H1 (cell line): ENCODE measurements at regions not wholly inside any gene's neighbourhood (a gene's known extent, or its start where the extent isn't known, plus 50 kb on each side); places are given as distances from the start of the nearest gene placed in this dataset.

Source experiments
- BRCA1 ChIP-seq: IDR thresholded peaks from 2 replicates; pipeline ENCODE4 v1.6.1; 2012; ENCODE audit warnings: low read depth, low read length, improper control_type of control experiment
- CHD2 ChIP-seq: IDR thresholded peaks from 2 replicates; pipeline ENCODE4 v1.6.1; 2012; ENCODE audit warnings: low read length, improper control_type of control experiment
- KDM5A ChIP-seq: fragments of 200-600 bp; IDR thresholded peaks from 2 replicates; pipeline ENCODE4 v1.7.1; 2012; ENCODE audit warnings: mild to moderate bottlenecking, low read length, inconsistent platforms, mixed read lengths
- POLR2A ChIP-seq, 2 experiments: IDR thresholded peaks; 1 replicate in 1 of 2; 2 replicates in 1 of 2; pipeline ENCODE4 v1.6.1; 2011; ENCODE audit warnings: low read depth in 2 of 2, low read length in 2 of 2, mild to moderate bottlenecking in 2 of 2; ENCODE audit errors: control extremely low read depth in 1 of 2
- RBBP5 ChIP-seq: IDR thresholded peaks from 2 replicates; pipeline ENCODE4 v1.7.1; 2012; ENCODE audit warnings: low read depth, mild to moderate bottlenecking, inconsistent platforms, low read length, moderate library complexity, borderline replicate concordance
- SP1 ChIP-seq: IDR thresholded peaks from 2 replicates; pipeline ENCODE4 v1.6.1; 2011; ENCODE audit warnings: low read depth, low read length
- SP2 ChIP-seq: IDR thresholded peaks from 2 replicates; pipeline ENCODE4 v1.6.1; 2012; ENCODE audit warnings: mild to moderate bottlenecking, low read length, inconsistent platforms
- TF ChIP-seq, protein P1 (sequence below), 3 experiments: IDR thresholded peaks; 1 replicate in 2 of 3; 2 replicates in 1 of 3; pipeline versions ENCODE4 v1.5.1 to v1.6.1; 2011; ENCODE audit warnings: low read length in 3 of 3, mild to moderate bottlenecking in 3 of 3, inconsistent platforms in 2 of 3, low read depth in 1 of 3, moderate library complexity in 1 of 3; ENCODE audit not compliant: insufficient read depth in 1 of 3; ENCODE audit errors: control extremely low read depth in 1 of 3

DNA sequence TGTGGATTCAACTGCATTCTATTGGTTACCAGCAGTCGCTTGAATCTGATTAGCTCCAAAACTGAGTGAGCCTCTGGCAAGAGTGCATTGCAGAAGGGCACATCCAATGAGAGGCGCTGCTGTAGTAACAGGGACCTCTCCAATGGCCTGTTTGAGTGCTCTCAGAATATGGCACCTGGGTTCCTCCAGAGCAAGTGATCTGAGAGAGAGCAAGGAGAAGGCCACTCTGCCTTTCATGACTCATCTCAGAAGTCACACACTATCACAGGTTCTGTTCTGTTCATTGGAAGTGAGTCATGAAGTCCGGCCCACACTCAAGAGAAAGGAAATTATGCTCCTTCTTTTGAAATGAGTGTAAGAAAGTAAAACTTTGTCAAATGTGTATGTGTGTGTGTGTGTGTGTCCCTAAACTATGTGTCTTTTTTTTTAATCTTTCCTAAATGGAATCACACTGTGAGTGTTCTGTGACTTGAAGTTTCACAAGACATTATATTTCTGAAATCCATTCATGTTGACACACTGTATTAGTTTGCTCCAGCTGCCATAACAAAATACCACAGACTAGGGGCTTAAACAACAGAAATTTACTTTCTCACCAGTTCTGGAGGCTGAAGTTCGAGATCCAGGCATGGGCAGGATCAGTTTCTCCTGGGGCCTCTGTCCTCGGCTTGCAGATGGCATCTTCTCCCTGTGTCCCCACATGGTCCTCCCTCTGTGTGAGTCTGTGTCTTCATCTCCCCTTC lies 138.3 kb upstream of the CDYL start:
- TF ChIP-seq CHD2, result no peak
- no peak for TF ChIP-seq BRCA1
- no peak for TF ChIP-seq POLR2A (IDR thresholded peaks at IDR 0.05; ENCODE audit: control extremely low read depth in 1 of 2, low read depth in 2 of 2, low read length in 2 of 2)
- TF ChIP-seq SP2, result no peak
- no peak for TF ChIP-seq RBBP5
- no peak for TF ChIP-seq SP1
- TF ChIP-seq, protein P1, sequence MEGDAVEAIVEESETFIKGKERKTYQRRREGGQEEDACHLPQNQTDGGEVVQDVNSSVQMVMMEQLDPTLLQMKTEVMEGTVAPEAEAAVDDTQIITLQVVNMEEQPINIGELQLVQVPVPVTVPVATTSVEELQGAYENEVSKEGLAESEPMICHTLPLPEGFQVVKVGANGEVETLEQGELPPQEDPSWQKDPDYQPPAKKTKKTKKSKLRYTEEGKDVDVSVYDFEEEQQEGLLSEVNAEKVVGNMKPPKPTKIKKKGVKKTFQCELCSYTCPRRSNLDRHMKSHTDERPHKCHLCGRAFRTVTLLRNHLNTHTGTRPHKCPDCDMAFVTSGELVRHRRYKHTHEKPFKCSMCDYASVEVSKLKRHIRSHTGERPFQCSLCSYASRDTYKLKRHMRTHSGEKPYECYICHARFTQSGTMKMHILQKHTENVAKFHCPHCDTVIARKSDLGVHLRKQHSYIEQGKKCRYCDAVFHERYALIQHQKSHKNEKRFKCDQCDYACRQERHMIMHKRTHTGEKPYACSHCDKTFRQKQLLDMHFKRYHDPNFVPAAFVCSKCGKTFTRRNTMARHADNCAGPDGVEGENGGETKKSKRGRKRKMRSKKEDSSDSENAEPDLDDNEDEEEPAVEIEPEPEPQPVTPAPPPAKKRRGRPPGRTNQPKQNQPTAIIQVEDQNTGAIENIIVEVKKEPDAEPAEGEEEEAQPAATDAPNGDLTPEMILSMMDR (IDR thresholded peaks at IDR 0.05; ENCODE audit: control extremely low read depth in 1 of 3, insufficient read depth in 1 of 3, low read depth in 1 of 3, low read length in 3 of 3), result no peak
- TF ChIP-seq KDM5A, result no peak
